ENCODE measurements at regions not wholly inside any gene's neighbourhood (a gene's known extent, or its start where the extent isn't known, plus 50 kb on each side); places are given as distances from the start of the nearest gene placed in this dataset.

- Mint-ChIP-seq H3K27ac (no peak overlapping the region), H3K36me3 (no peaks in the 10 kb centered on the region), H3K4me1 (no peaks in the 10 kb centered on the region), H3K4me3 (no peak overlapping the region), H3K9me3 (peaks cover 0 to 16% (median 7%) of the 10 kb centered on the region in 7 donors), H3K27me3 (no peaks in the 10 kb centered on the region)
- ATAC-seq (ENCODE audit: low read depth in 2 of 2): no peak
- DNase-seq: no peak
These were observed 550.8 kb downstream of the IPMK start for GRCh38 chr10:57716884-57717283.

GRCh38 chr10:57715233-57715632 is 552.5 kb downstream of the IPMK start:
- no peaks in the 10 kb centered on the region for H3K4me1 Mint-ChIP-seq
- ATAC-seq (ENCODE audit: low read depth in 2 of 2) (no peak), DNase-seq (no peak)
- no peak overlapping the region for H3K27ac Mint-ChIP-seq
- H3K36me3 Mint-ChIP-seq: no peaks in the 10 kb centered on the region
- peaks cover 1 to 9% (median 4%) of the 10 kb centered on the region in 7 donors for H3K9me3 Mint-ChIP-seq
- H3K27me3 Mint-ChIP-seq: no peaks in the 10 kb centered on the region
- H3K4me3 Mint-ChIP-seq: no peak overlapping the region

- DNase-seq (no peak), ATAC-seq (ENCODE audit: low read depth in 2 of 2) (no peak)
- Mint-ChIP-seq H3K27me3 (no peaks in the 10 kb centered on the region), H3K9me3 (peaks cover 0 to 1% (median 0%) of the 10 kb centered on the region in 7 donors), H3K36me3 (no peaks in the 10 kb centered on the region), H3K27ac (no peak overlapping the region), H3K4me1 (no peaks in the 10 kb centered on the region), H3K4me3 (no peak overlapping the region)
These were observed 560.4 kb downstream of the IPMK start for GRCh38 chr10:57707300-57707658.

GRCh38 chr10:57706576-57707299 is 561.0 kb downstream of the IPMK start:
- no peaks in the 10 kb centered on the region for H3K36me3 Mint-ChIP-seq
- H3K4me3 Mint-ChIP-seq: no peak overlapping the region
- H3K4me1 Mint-ChIP-seq: no peaks in the 10 kb centered on the region
- ATAC-seq (ENCODE audit: low read depth in 2 of 2): no peak
- no peak for DNase-seq
- H3K9me3 Mint-ChIP-seq: peaks cover 0 to 1% (median 0%) of the 10 kb centered on the region in 7 donors
- no peaks in the 10 kb centered on the region for H3K27me3 Mint-ChIP-seq
- H3K27ac Mint-ChIP-seq: no peak overlapping the region

GRCh38 chr10:57706016-57706415 is 561.7 kb downstream of the IPMK start:
- Mint-ChIP-seq H3K27ac (no peak overlapping the region), H3K36me3 (no peaks in the 10 kb centered on the region), H3K4me1 (no peaks in the 10 kb centered on the region), H3K9me3 (peaks cover 0 to 1% (median 0%) of the 10 kb centered on the region in 7 donors), H3K4me3 (no peak overlapping the region), H3K27me3 (no peaks in the 10 kb centered on the region)
- ATAC-seq (ENCODE audit: low read depth in 2 of 2) (no peak), DNase-seq (no peak)

- no peaks in the 10 kb centered on the region for H3K27me3 Mint-ChIP-seq
- no peak for ATAC-seq (ENCODE audit: low read depth in 2 of 2)
- no peaks in the 10 kb centered on the region for H3K4me1 Mint-ChIP-seq
- H3K27ac Mint-ChIP-seq: no peak overlapping the region
- DNase-seq: no peak
- H3K36me3 Mint-ChIP-seq: no peaks in the 10 kb centered on the region
- no peak overlapping the region for H3K4me3 Mint-ChIP-seq
- no peaks in the 10 kb centered on the region for H3K9me3 Mint-ChIP-seq
These were observed 567.8 kb downstream of the IPMK start for GRCh38 chr10:57699944-57700343.

GRCh38 chr10:57696641-57697040 is 571.1 kb downstream of the IPMK start:
- no peaks in the 10 kb centered on the region for H3K36me3 Mint-ChIP-seq
- DNase-seq (no peak), ATAC-seq (ENCODE audit: low read depth in 2 of 2) (no peak)
- H3K9me3 Mint-ChIP-seq: peaks cover 0 to 2% (median 0%) of the 10 kb centered on the region in 7 donors
- H3K4me3 Mint-ChIP-seq: no peak overlapping the region
- no peak overlapping the region for H3K27ac Mint-ChIP-seq
- no peaks in the 10 kb centered on the region for H3K27me3 Mint-ChIP-seq
- no peaks in the 10 kb centered on the region for H3K4me1 Mint-ChIP-seq

GRCh38 chr10:57694956-57695608 is 572.6 kb downstream of the IPMK start:
- ATAC-seq (ENCODE audit: low read depth in 2 of 2) (no peak), DNase-seq (no peak)
- Mint-ChIP-seq H3K27ac (no peak overlapping the region), H3K9me3 (peaks cover 0 to 3% (median 0%) of the 10 kb centered on the region in 7 donors), H3K27me3 (no peaks in the 10 kb centered on the region), H3K4me3 (no peak overlapping the region), H3K4me1 (no peaks in the 10 kb centered on the region), H3K36me3 (no peaks in the 10 kb centered on the region)

GRCh38 chr10:57692255-57692980 is 575.3 kb downstream of the IPMK start:
- Mint-ChIP-seq H3K27me3 (no peaks in the 10 kb centered on the region), H3K9me3 (peaks cover 0 to 3% (median 0%) of the 10 kb centered on the region in 7 donors), H3K36me3 (no peaks in the 10 kb centered on the region), H3K27ac (no peak overlapping the region), H3K4me1 (no peaks in the 10 kb centered on the region), H3K4me3 (no peak overlapping the region)
- DNase-seq (no peak), ATAC-seq (ENCODE audit: low read depth in 2 of 2) (no peak)

- DNase-seq (no peak), ATAC-seq (ENCODE audit: low read depth in 2 of 2) (no peak)
- Mint-ChIP-seq H3K9me3 (peaks cover 0 to 3% (median 0%) of the 10 kb centered on the region in 7 donors), H3K4me3 (no peak overlapping the region), H3K4me1 (no peaks in the 10 kb centered on the region), H3K27me3 (no peaks in the 10 kb centered on the region), H3K36me3 (no peaks in the 10 kb centered on the region), H3K27ac (no peak overlapping the region)
These were observed 577.9 kb downstream of the IPMK start for GRCh38 chr10:57689596-57690297.

- ATAC-seq (ENCODE audit: low read depth in 2 of 2): no peak
- Mint-ChIP-seq H3K27me3 (no peaks in the 10 kb centered on the region), H3K27ac (no peak overlapping the region), H3K4me1 (no peaks in the 10 kb centered on the region), H3K9me3 (peaks cover 0 to 9% (median 0%) of the 10 kb centered on the region in 7 donors), H3K36me3 (no peaks in the 10 kb centered on the region), H3K4me3 (no peak overlapping the region)
- DNase-seq: no peak
These were observed 587.8 kb downstream of the IPMK start for GRCh38 chr10:57679916-57680315.

- Mint-ChIP-seq H3K27ac (no peak overlapping the region), H3K27me3 (no peaks in the 10 kb centered on the region), H3K9me3 (peaks cover 0 to 9% (median 0%) of the 10 kb centered on the region in 7 donors), H3K4me1 (no peaks in the 10 kb centered on the region), H3K4me3 (no peak overlapping the region), H3K36me3 (no peaks in the 10 kb centered on the region)
- no peak for DNase-seq
- ATAC-seq (ENCODE audit: low read depth in 2 of 2): no peak
These were observed 592.6 kb downstream of the IPMK start for GRCh38 chr10:57675125-57675524.

GRCh38 chr10:57673446-57673960 is 594.2 kb downstream of the IPMK start:
- Mint-ChIP-seq H3K4me1 (no peaks in the 10 kb centered on the region), H3K36me3 (no peaks in the 10 kb centered on the region), H3K9me3 (peaks cover 0 to 8% (median 0%) of the 10 kb centered on the region in 7 donors), H3K27ac (no peak overlapping the region), H3K4me3 (no peak overlapping the region), H3K27me3 (no peaks in the 10 kb centered on the region)
- DNase-seq (no peak), ATAC-seq (ENCODE audit: low read depth in 2 of 2) (no peak)

Measured in naive B cell (primary cell).